ENCODE measurements at regions not wholly inside any gene's neighbourhood (a gene's known extent, or its start where the extent isn't known, plus 50 kb on each side); places are given as distances from the start of the nearest gene placed in this dataset.

DNA sequence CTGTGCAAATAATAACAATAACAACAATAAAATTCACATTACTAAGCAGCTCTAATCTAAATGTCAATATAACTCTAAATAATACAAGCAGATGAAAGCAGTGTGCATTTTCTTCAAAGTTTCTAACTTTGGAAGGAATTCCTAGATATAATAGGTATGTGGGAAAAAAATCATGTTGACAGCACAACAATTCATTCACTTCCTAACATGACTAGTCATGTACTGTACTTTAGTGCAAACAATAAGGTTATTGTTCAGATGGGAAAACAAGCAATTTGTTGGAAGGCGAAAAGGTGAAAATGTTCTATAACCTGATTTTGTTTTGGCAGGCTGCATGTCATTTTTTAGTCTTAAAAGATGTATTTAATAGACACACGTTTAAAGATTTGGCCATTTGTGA lies 484.3 kb upstream of the JAG1 start:
- TF ChIP-seq, protein P1, sequence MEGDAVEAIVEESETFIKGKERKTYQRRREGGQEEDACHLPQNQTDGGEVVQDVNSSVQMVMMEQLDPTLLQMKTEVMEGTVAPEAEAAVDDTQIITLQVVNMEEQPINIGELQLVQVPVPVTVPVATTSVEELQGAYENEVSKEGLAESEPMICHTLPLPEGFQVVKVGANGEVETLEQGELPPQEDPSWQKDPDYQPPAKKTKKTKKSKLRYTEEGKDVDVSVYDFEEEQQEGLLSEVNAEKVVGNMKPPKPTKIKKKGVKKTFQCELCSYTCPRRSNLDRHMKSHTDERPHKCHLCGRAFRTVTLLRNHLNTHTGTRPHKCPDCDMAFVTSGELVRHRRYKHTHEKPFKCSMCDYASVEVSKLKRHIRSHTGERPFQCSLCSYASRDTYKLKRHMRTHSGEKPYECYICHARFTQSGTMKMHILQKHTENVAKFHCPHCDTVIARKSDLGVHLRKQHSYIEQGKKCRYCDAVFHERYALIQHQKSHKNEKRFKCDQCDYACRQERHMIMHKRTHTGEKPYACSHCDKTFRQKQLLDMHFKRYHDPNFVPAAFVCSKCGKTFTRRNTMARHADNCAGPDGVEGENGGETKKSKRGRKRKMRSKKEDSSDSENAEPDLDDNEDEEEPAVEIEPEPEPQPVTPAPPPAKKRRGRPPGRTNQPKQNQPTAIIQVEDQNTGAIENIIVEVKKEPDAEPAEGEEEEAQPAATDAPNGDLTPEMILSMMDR (IDR thresholded peaks at IDR 0.05): no peak
- no peak for TF ChIP-seq POLR2A (IDR thresholded peaks at IDR 0.05)
